ENCODE measurements at regions not wholly inside any gene's neighbourhood (a gene's known extent, or its start where the extent isn't known, plus 50 kb on each side); places are given as distances from the start of the nearest gene placed in this dataset.

DNA sequence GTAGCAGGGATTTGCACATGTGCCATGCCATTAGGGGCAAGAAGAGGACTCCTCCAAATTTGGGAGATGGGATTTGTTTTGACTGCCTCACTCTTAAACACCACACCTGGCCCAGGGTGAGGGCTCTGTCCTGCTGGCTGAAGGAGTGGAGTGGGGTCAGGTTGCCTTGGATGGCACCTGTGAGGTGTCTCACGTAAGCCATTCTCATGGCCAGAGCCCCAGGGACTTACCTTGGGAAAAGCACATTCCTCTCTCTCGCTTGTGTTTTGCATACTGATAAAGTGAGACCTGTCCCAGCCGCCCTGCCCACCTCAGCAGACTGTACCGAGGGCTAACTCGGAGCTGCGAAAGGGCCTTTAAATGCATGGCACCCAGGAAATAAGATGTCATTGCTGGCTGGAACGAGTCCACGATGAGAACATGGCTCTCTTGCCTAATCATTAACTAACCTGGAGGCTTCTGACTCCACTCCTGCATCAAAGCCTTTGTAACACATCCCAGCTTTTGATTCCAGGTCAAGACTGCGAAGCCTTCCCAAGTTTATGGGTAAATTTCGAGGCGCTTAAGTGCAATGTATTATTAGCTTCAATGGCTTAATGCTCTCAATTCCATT is 184.0 kb upstream of the RNF32 start:
- Mint-ChIP-seq H3K27me3 (peaks cover 12% of the 10 kb centered on the region), H3K36me3 (ENCODE audit: low read depth) (no peaks in the 10 kb centered on the region), H3K4me3 (no peak overlapping the region), H3K4me1 (ENCODE audit: low read depth) (no peaks in the 10 kb centered on the region), H3K9me3 (peaks cover 14% of the 10 kb centered on the region), H3K27ac (no peak overlapping the region)
- intact Hi-C loops (cut with micrococcal nuclease) = no loop called here

- Mint-ChIP-seq H3K36me3 (ENCODE audit: low read depth) (no peaks in the 10 kb centered on the region), H3K27ac (no peak overlapping the region), H3K4me3 (no peak overlapping the region), H3K4me1 (ENCODE audit: low read depth) (no peaks in the 10 kb centered on the region), H3K9me3 (peaks cover 14% of the 10 kb centered on the region), H3K27me3 (peaks cover 12% of the 10 kb centered on the region)
- intact Hi-C loops (cut with micrococcal nuclease) = no loop called here
Observed at GRCh38 chr7:156456032-156456431, 184.5 kb upstream of the RNF32 start.

DNA sequence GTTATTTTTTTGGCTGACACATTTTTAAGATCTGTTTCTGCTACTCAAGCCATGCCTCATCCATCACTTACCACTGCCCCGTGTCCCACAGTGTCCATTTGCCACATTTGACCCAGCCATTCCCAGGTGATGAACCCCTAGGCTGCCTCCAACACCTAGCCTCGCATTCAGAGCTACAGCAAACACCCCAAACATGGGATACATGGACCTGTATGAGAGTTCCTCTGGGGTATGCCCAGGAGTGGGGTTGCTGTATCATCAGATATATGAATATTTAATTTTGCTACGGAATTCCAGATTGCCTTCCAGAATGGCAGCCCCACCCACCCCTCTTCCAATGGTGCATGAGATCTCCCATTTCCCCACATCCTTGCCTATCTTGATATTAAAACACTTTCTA is 190.1 kb upstream of the RNF32 start:
- intact Hi-C loops (cut with micrococcal nuclease) = no loop called here
- H3K36me3 Mint-ChIP-seq (ENCODE audit: low read depth) = no peaks in the 10 kb centered on the region
- no peaks in the 10 kb centered on the region for H3K9me3 Mint-ChIP-seq
- no peak overlapping the region for H3K4me3 Mint-ChIP-seq
- peaks cover 4% of the 10 kb centered on the region for H3K27me3 Mint-ChIP-seq
- H3K27ac Mint-ChIP-seq = no peak overlapping the region
- no peaks in the 10 kb centered on the region for H3K4me1 Mint-ChIP-seq (ENCODE audit: low read depth)

GRCh38 chr7:156448918-156449317 is 191.7 kb upstream of the RNF32 start:
- H3K27me3 Mint-ChIP-seq = peaks cover 4% of the 10 kb centered on the region
- no peak overlapping the region for H3K4me3 Mint-ChIP-seq
- no peaks in the 10 kb centered on the region for H3K36me3 Mint-ChIP-seq (ENCODE audit: low read depth)
- intact Hi-C loops (cut with micrococcal nuclease) = no loop called here
- H3K27ac Mint-ChIP-seq = no peak overlapping the region
- no peaks in the 10 kb centered on the region for H3K4me1 Mint-ChIP-seq (ENCODE audit: low read depth)
- H3K9me3 Mint-ChIP-seq = no peaks in the 10 kb centered on the region

- intact Hi-C loops (cut with micrococcal nuclease) = no loop called here
- no peaks in the 10 kb centered on the region for H3K4me1 Mint-ChIP-seq (ENCODE audit: low read depth)
- no peaks in the 10 kb centered on the region for H3K9me3 Mint-ChIP-seq
Observed at GRCh38 chr7:156446990-156447389, 193.6 kb upstream of the RNF32 start.

DNA sequence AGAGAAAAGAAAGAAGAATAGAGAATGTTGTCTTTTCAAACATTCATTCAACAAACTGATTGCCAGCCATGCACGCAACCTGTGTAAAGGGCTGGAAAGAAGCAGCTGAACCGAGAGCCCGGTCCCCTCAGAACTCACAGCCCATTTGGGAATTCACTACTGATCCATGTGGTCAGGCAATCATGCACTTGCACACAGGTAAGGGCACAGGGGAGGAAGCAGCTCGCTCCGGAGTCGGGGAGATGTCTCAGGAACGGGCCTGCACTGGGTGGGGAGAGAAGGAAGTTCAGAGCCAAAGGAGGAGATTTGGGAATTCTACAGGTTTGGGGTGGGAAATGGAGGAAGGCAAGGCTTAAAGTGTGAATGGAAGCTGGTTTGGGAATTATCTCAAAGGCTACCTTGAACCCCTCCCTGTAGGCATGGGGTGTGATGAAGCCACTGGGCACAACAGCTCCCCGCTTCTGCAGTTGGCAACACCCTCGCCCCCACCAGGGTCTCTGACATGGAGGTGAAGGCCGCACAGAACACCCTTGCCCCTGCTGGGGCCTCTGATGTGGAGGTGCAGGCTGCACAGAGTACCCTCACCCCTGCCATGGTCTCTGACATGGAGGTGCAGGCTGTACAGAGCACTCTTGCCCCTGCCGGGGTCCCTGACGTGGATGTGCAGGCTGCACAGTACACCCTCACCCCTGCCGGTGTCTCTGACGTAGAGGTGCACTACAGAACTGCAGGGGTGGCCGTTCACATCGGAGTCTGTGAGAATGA is 194.4 kb upstream of the RNF32 start:
- Mint-ChIP-seq H3K4me1 (ENCODE audit: low read depth) (no peaks in the 10 kb centered on the region), H3K27me3 (peaks cover 3% of the 10 kb centered on the region)

More at GRCh38 chr7:156446990-156447389, 193.6 kb upstream of the RNF32 start:
- Mint-ChIP-seq H3K36me3 (ENCODE audit: low read depth) (no peaks in the 10 kb centered on the region), H3K4me3 (no peak overlapping the region), H3K27me3 (peaks cover 4% of the 10 kb centered on the region), H3K27ac (no peak overlapping the region)

DNA sequence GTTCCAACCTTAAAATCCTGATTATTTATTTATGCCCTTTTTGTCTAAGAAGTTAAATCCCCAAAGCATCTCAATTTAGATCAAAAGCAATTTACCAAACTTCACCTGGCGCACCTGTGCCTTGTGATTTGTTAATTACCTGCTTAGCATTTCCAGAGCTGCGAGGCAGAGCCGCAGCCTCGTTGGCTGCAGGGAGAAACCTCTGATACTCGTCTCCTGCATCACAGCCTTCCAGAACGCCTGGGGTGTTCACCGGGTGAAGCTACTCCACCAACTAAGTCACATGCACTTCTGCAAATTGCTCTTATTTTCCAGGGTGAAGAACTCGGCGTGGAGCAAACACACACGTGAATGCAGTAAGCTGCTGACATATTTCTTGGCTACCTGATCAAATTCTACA is 198.1 kb upstream of the RNF32 start:
- Mint-ChIP-seq H3K27ac (no peak overlapping the region), H3K9me3 (no peaks in the 10 kb centered on the region), H3K36me3 (ENCODE audit: low read depth) (no peaks in the 10 kb centered on the region), H3K27me3 (peaks cover 4% of the 10 kb centered on the region), H3K4me3 (no peak overlapping the region), H3K4me1 (ENCODE audit: low read depth) (no peaks in the 10 kb centered on the region)
- intact Hi-C loops (cut with micrococcal nuclease) = no loop called here

More for the DNA sequence above, 194.4 kb upstream of the RNF32 start:
- H3K27ac Mint-ChIP-seq = no peak overlapping the region
- intact Hi-C loops (cut with micrococcal nuclease) = no loop called here
- H3K36me3 Mint-ChIP-seq (ENCODE audit: low read depth) = no peaks in the 10 kb centered on the region
- no peak overlapping the region for H3K4me3 Mint-ChIP-seq
- H3K9me3 Mint-ChIP-seq = no peaks in the 10 kb centered on the region

GRCh38 chr7:156440456-156440855 is 200.1 kb upstream of the RNF32 start:
- no peaks in the 10 kb centered on the region for H3K36me3 Mint-ChIP-seq (ENCODE audit: low read depth)
- H3K27ac Mint-ChIP-seq = no peak overlapping the region
- intact Hi-C loops (cut with micrococcal nuclease) = no loop called here
- H3K9me3 Mint-ChIP-seq = no peaks in the 10 kb centered on the region
- H3K4me3 Mint-ChIP-seq = no peak overlapping the region
- H3K4me1 Mint-ChIP-seq (ENCODE audit: low read depth) = no peaks in the 10 kb centered on the region
- H3K27me3 Mint-ChIP-seq = peaks cover 4% of the 10 kb centered on the region

GRCh38 chr7:156438011-156438410 is 202.6 kb upstream of the RNF32 start:
- Mint-ChIP-seq H3K4me3 (no peak overlapping the region), H3K27me3 (peaks cover 1% of the 10 kb centered on the region), H3K9me3 (no peaks in the 10 kb centered on the region)

DNA sequence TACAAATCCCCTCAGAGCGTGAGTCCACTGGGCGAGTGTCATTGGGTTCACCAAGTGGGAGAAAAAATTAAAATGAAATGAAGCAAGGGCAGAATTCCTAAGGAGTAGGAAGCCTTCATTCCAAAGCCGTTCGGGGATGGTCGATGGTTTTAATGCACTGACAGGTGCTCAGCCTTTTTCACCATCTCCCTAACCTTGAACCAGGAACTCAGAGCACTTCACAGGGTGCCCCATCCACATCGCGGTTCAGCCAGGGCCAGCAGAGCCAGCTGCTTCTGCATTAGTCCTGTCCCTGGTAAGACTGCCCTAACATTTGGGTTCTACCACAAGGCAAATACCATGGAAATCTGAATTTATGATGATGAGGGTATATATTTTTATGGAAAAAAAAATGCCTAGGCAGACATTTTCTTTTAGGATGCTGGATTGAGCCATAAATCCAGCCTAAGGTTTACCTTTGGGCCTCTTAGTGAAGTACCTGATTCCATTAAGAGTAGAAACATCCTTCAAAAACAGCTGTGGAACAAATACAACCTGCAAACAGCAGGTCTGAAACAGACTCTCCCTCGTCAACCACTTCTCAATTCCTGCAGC is 203.5 kb upstream of the RNF32 start:
- Mint-ChIP-seq H3K4me3 (no peak overlapping the region), H3K27me3 (peaks cover 1% of the 10 kb centered on the region), H3K27ac (no peak overlapping the region), H3K9me3 (no peaks in the 10 kb centered on the region), H3K36me3 (ENCODE audit: low read depth) (no peaks in the 10 kb centered on the region), H3K4me1 (ENCODE audit: low read depth) (no peaks in the 10 kb centered on the region)
- intact Hi-C loops (cut with micrococcal nuclease) = no loop called here

More at GRCh38 chr7:156438011-156438410, 202.6 kb upstream of the RNF32 start:
- no peak overlapping the region for H3K27ac Mint-ChIP-seq
- no peaks in the 10 kb centered on the region for H3K36me3 Mint-ChIP-seq (ENCODE audit: low read depth)
- H3K4me1 Mint-ChIP-seq (ENCODE audit: low read depth) = no peaks in the 10 kb centered on the region
- intact Hi-C loops (cut with micrococcal nuclease) = no loop called here

GRCh38 chr7:156435486-156436231 is 204.9 kb upstream of the RNF32 start:
- intact Hi-C loops (cut with micrococcal nuclease) = no loop called here
- Mint-ChIP-seq H3K4me3 (no peak overlapping the region), H3K27me3 (peaks cover 1% of the 10 kb centered on the region), H3K36me3 (ENCODE audit: low read depth) (no peaks in the 10 kb centered on the region), H3K4me1 (ENCODE audit: low read depth) (no peaks in the 10 kb centered on the region), H3K9me3 (no peaks in the 10 kb centered on the region), H3K27ac (no peak overlapping the region)

- H3K27ac Mint-ChIP-seq = no peak overlapping the region
- no peaks in the 10 kb centered on the region for H3K4me1 Mint-ChIP-seq (ENCODE audit: low read depth)
- intact Hi-C loops (cut with micrococcal nuclease) = no loop called here
- no peak overlapping the region for H3K4me3 Mint-ChIP-seq
- H3K9me3 Mint-ChIP-seq = no peaks in the 10 kb centered on the region
- H3K36me3 Mint-ChIP-seq (ENCODE audit: low read depth) = no peaks in the 10 kb centered on the region
- H3K27me3 Mint-ChIP-seq = peaks cover 1% of the 10 kb centered on the region
Observed at GRCh38 chr7:156434706-156435105, 205.9 kb upstream of the RNF32 start.

GRCh38 chr7:156432018-156432417 is 208.6 kb upstream of the RNF32 start:
- no peaks in the 10 kb centered on the region for H3K4me1 Mint-ChIP-seq (ENCODE audit: low read depth)
- no peaks in the 10 kb centered on the region for H3K9me3 Mint-ChIP-seq
- H3K36me3 Mint-ChIP-seq (ENCODE audit: low read depth) = no peaks in the 10 kb centered on the region
- intact Hi-C loops (cut with micrococcal nuclease) = no loop called here
- peaks cover 1% of the 10 kb centered on the region for H3K27me3 Mint-ChIP-seq
- no peak overlapping the region for H3K4me3 Mint-ChIP-seq
- no peak overlapping the region for H3K27ac Mint-ChIP-seq

DNA sequence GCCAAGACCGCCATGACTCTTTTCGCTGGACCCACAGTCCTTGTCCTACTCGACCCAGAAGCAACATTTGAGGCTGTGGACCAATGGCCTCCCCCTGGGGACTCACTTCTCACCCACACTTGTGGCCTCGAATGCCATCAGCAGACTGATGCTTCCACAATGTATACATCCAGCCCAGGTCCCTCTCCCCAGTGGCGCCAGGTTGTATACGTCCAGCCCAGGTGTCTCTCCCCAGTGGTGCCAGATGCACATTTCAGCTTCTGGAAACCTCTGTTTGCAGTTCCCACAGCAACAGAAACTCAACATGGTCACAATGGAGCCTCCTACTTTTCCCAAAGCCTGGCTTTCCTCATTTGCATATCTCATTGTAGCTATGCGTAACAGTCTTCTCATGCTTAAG is 210.5 kb upstream of the RNF32 start:
- Mint-ChIP-seq H3K36me3 (ENCODE audit: low read depth) (no peaks in the 10 kb centered on the region), H3K4me3 (no peak overlapping the region), H3K9me3 (no peaks in the 10 kb centered on the region), H3K27ac (no peak overlapping the region), H3K27me3 (peaks cover 1% of the 10 kb centered on the region), H3K4me1 (ENCODE audit: low read depth) (no peaks in the 10 kb centered on the region)
- intact Hi-C loops (cut with micrococcal nuclease) = no loop called here

Measured in dendritic cell treated with granulocyte-macrophage colony-stimulating factor and Interleukin-4, amounts not matched to agents 40 ng/mL and 50 ng/mL, for 4 days (primary cell).